Rectal smooth muscle tissue (tissue), 1 donor: ENCODE measurements at regions not wholly inside any gene's neighbourhood (a gene's known extent, or its start where the extent isn't known, plus 50 kb on each side); places are given as distances from the start of the nearest gene placed in this dataset.

Source experiments
- H3K27ac ChIP-seq: one replicate; pipeline ENCODE4 v1.7.0; 2013; ENCODE audit warnings: low read depth, low read length, inconsistent platforms
- H3K27me3 ChIP-seq: one replicate; pipeline ENCODE4 v1.7.0; 2013; ENCODE audit warnings: low read length; ENCODE audit not compliant: control insufficient read depth, insufficient read depth
- H3K36me3 ChIP-seq: one replicate; pipeline ENCODE4 v1.7.0; 2013; ENCODE audit warnings: low read length; ENCODE audit not compliant: control insufficient read depth, insufficient read depth
- H3K4me1 ChIP-seq: one replicate; pipeline ENCODE4 v1.7.0; 2013; ENCODE audit warnings: low read length; ENCODE audit not compliant: control insufficient read depth, insufficient read depth
- H3K4me3 ChIP-seq: one replicate; pipeline ENCODE4 v1.7.0; 2013; ENCODE audit warnings: low read length
- H3K9ac ChIP-seq: one replicate; pipeline ENCODE4 v1.7.0; 2013; ENCODE audit warnings: low read length

DNA sequence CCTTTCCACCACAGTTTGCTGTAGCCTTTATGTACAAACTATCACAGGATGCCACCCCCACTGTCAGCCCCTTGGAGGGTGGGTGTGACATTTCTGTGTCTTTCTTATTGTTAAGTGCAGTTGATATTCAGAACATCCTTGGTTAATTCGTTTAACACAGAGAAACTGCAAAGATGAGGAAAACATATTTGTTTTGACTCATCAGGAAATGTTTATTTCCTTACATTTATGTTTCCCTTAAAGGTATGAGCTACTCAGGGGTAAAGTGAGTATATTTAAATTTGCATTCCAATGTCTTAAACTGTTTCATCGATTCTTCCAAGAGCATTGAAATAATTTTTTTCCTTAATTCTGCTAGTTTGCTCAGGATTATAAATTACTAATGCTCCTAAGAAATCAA, 243.4 kb downstream of the RDH14 start:
- H3K36me3 ChIP-seq = no peaks in the 10 kb centered on the region
- no peak overlapping the region for H3K4me3 ChIP-seq
- H3K4me1 ChIP-seq = no peaks in the 10 kb centered on the region
- H3K27me3 ChIP-seq = no peaks in the 10 kb centered on the region
- H3K9ac ChIP-seq = no peak overlapping the region
- H3K27ac ChIP-seq = no peak overlapping the region

DNA sequence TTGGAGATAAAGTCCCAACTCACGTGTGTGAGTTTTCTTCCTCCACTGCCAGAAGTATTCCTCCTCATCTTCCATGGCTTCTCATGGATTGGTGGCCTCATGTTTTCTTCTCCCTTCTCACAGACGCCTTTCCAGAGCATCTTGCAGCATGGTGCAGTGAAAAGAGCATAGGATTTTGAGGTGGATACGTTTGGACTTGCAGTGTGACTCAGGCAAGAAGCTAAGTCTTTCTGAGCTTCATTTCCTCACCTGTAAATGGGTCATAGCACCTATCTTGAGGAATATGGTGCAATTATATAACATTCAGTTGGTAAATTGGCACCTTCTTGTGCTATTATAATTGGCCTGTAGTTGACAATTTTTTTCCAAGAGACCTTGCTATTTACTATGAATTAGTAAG, 247.6 kb downstream of the RDH14 start:
- Histone ChIP-seq H3K9ac (no peak overlapping the region), H3K36me3 (no peaks in the 10 kb centered on the region), H3K27me3 (no peaks in the 10 kb centered on the region), H3K27ac (no peak overlapping the region), H3K4me3 (no peak overlapping the region), H3K4me1 (no peaks in the 10 kb centered on the region)

DNA sequence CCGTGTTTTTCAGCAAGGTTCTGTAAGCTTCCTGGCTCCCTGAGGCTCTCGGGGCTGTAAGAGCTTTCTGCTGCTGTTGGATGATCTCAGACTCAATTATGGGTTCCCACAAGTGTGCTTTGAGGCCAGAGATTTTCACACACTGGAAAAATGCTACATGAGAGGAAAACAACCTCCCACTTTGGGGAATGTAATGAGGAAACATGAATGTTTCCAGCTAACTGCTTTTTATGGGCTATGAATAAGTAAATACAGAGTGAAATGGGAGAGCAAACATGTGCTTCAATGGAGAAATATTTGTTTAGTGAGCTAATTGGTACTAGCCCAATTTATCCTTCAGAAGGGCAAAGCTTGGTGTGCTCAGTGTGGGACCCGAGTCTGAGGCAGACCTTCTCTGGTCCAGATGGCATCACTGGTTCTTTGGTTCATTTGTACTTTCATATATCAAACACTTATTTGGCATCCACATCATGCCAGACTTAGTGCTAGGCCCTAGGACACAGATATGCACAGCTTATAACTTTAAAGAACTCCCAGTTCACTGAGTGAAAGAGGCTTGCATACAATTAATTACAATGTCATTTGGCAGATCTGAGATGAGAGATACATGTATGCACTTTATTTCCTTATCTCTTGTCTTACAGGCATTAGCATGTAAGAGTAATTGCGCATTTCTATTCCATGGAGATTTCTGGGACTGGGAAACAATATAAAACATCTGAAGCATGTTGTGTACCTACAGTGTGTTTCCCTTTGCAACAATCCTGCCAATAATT, 248.8 kb downstream of the RDH14 start:
- H3K36me3 ChIP-seq = no peaks in the 10 kb centered on the region
- no peak overlapping the region for H3K27ac ChIP-seq
- H3K4me3 ChIP-seq = no peak overlapping the region
- no peak overlapping the region for H3K9ac ChIP-seq
- no peaks in the 10 kb centered on the region for H3K27me3 ChIP-seq
- no peaks in the 10 kb centered on the region for H3K4me1 ChIP-seq

DNA sequence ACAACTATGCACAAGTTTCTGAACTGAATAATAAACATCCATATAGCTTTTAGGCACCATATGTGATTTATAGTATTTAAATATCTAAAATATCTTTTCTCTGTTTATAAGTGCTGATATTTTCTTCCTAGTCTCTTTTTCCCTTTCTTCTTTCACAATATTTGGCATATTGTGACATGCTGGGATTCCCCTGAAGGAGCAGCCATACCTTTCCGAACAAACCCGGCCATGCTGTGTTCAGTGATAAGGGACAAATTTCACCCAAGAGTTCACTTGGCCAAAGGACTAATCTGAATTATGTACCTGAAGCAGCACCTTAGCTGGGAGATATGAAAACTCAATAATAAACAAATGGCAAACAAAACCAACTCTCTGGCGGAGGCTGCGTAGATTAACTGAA, 250.8 kb downstream of the RDH14 start:
- H3K27me3 ChIP-seq = no peaks in the 10 kb centered on the region
- no peak overlapping the region for H3K9ac ChIP-seq
- H3K27ac ChIP-seq = no peak overlapping the region
- no peak overlapping the region for H3K4me3 ChIP-seq
- H3K36me3 ChIP-seq = no peaks in the 10 kb centered on the region
- no peaks in the 10 kb centered on the region for H3K4me1 ChIP-seq

DNA sequence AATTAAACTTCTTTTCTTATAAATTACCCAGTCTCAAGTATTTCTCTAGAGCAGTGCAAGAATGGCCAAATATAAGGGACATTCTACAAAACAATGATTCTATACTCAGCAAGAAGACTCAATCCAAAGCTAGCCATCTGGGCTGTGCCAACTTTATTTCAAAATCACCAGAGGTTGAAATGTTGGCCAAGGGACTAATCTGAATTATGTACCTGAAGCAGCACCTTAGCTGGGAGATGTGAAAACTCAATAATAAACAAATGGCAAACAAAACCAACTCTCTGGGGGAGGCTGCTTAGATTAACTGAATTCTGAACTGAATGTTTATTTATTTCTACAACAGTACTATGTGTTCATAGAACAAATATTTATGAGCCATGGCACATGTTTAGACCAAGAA, 251.3 kb downstream of the RDH14 start:
- no peak overlapping the region for H3K9ac ChIP-seq
- no peaks in the 10 kb centered on the region for H3K4me1 ChIP-seq
- H3K36me3 ChIP-seq = no peaks in the 10 kb centered on the region
- no peaks in the 10 kb centered on the region for H3K27me3 ChIP-seq
- no peak overlapping the region for H3K27ac ChIP-seq
- H3K4me3 ChIP-seq = no peak overlapping the region

GRCh38 chr2:18304849-18305248, 255.6 kb downstream of the RDH14 start:
- H3K36me3 ChIP-seq = no peaks in the 10 kb centered on the region

DNA sequence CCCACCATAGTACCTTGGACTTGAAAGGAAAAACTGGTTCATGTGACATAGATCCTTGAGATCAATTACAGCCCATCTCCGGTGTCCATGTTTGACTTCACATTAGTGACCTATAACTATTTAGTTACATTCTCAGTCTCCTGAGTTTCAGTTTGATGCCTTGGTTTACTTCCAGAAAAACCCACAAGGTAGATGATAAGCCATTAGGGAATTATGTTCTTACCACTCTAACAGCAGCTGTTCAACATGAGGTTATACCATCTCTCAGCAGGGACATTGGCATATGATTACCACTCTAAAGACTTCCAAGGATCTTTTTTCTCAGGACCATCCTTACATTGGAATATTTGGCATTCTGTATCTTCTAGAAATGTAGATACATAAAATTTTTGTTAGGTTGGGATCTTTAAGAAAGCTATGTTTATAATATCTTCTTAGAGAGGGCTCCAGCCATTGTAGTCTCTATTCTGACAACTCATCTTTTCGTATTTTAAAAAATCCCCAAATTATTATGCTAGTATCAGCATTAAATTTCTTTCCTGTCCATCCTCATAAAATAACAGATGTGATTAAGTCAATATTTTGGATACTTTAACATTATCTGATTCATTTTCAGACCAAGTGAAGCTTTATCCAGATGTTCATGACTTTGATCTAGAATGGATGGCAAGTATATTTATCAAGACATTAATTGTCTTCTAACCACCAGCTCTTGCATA, 258.9 kb downstream of the RDH14 start:
- H3K27ac ChIP-seq = no peak overlapping the region
- H3K4me3 ChIP-seq = no peak overlapping the region
- no peaks in the 10 kb centered on the region for H3K27me3 ChIP-seq
- H3K36me3 ChIP-seq = no peaks in the 10 kb centered on the region
- no peak overlapping the region for H3K9ac ChIP-seq
- no peaks in the 10 kb centered on the region for H3K4me1 ChIP-seq

More at GRCh38 chr2:18304849-18305248, 255.6 kb downstream of the RDH14 start:
- no peak overlapping the region for H3K27ac ChIP-seq
- H3K4me3 ChIP-seq = no peak overlapping the region
- no peaks in the 10 kb centered on the region for H3K4me1 ChIP-seq
- no peak overlapping the region for H3K9ac ChIP-seq
- no peaks in the 10 kb centered on the region for H3K27me3 ChIP-seq

DNA sequence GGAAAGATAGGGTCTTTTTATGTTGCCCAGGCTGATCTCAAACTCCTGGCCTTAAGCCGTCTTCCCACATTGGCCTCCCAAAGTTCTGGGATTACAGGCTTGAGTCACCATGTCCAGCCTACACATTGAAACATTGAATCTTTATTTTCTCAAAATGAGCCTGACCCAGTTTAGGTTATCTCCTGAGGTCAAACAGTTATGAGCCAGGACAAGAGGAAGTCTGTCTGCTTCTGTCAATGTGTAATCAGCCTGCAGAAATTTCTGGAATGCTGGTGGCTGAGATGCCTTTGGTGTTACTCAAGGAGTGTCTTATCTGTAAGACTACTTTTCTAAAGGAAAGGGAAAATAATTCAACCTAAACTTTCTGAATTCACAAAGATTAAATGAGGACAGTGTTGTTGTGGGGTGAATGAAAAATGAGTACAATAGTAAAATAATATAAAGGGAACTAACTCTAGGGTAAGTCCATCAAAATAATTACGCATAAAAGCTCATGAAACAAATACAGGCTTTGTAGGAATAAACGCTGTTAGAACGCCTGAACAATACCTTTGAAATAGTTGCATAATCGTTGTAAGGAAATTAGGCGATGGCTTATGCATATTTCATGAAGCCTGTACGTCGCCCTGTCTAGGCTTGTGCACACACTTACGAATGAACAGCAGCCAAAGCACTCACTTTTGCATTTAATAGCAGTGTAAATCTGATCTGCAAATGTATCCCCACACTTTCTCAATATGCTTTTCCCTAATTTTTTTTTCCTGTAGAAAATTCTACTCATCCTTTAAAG, 260.8 kb downstream of the RDH14 start:
- Histone ChIP-seq H3K9ac (no peak overlapping the region), H3K27me3 (no peaks in the 10 kb centered on the region), H3K4me3 (no peak overlapping the region), H3K36me3 (no peaks in the 10 kb centered on the region), H3K4me1 (no peaks in the 10 kb centered on the region), H3K27ac (no peak overlapping the region)

GRCh38 chr2:18297534-18298058, 262.9 kb downstream of the RDH14 start:
- Histone ChIP-seq H3K4me1 (no peaks in the 10 kb centered on the region), H3K9ac (no peak overlapping the region), H3K27me3 (no peaks in the 10 kb centered on the region), H3K4me3 (no peak overlapping the region), H3K27ac (no peak overlapping the region), H3K36me3 (no peaks in the 10 kb centered on the region)

- Histone ChIP-seq H3K9ac (no peak overlapping the region), H3K27ac (no peak overlapping the region), H3K36me3 (no peaks in the 10 kb centered on the region), H3K27me3 (no peaks in the 10 kb centered on the region), H3K4me1 (no peaks in the 10 kb centered on the region), H3K4me3 (no peak overlapping the region)
Observed at GRCh38 chr2:18290386-18290785, 270.1 kb downstream of the RDH14 start.

- no peaks in the 10 kb centered on the region for H3K27me3 ChIP-seq
- H3K9ac ChIP-seq = no peak overlapping the region
Observed at GRCh38 chr2:18286897-18287296, 273.6 kb downstream of the RDH14 start.

DNA sequence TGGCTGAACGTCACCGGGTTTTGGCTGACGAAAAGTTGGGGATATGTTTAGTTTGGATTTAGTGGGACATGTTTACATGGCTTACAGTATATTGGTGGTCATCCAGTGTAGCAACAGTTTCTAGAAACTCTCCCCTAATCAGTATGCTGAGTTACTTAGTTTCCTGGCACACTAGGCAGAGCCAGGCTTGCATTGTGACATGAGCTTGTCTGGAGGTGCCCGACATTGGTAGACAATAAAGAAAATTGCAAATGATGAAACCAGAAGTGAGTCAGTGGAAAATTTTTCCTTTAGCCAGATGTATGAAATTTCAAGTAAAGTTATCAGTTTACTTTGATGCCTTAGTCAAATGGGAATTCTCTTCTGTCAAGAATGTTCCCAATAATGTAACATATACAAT, 276.1 kb downstream of the RDH14 start:
- H3K27ac ChIP-seq = no peak overlapping the region
- no peaks in the 10 kb centered on the region for H3K4me1 ChIP-seq
- no peak overlapping the region for H3K4me3 ChIP-seq
- no peaks in the 10 kb centered on the region for H3K36me3 ChIP-seq
- H3K9ac ChIP-seq = no peak overlapping the region
- no peaks in the 10 kb centered on the region for H3K27me3 ChIP-seq

More at GRCh38 chr2:18286897-18287296, 273.6 kb downstream of the RDH14 start:
- Histone ChIP-seq H3K4me3 (no peak overlapping the region), H3K36me3 (no peaks in the 10 kb centered on the region), H3K4me1 (no peaks in the 10 kb centered on the region), H3K27ac (no peak overlapping the region)
